A549 (cell line): ENCODE measurements at regions not wholly inside any gene's neighbourhood (a gene's known extent, or its start where the extent isn't known, plus 50 kb on each side); places are given as distances from the start of the nearest gene placed in this dataset.

Experiments used
- CEBPB ChIP-seq, 2 experiments: fragments of >200 bp in 1 of 2; sonication (Bioruptor Twin) in 1 of 2; formaldehyde crosslinking in 1 of 2; IDR thresholded peaks; 2 replicates each; pipeline ENCODE4 v1.6.1; 2012 to 2016
- CTCF ChIP-seq: fragments of >200 bp; sonication (Bioruptor Twin); formaldehyde crosslinking; IDR thresholded peaks from 3 replicates; pipeline ENCODE4 v1.5.1; 2016
- EHMT2 ChIP-seq: fragments of 200-600 bp; sonication (generic); IDR thresholded peaks from 2 replicates; pipeline ENCODE4 v1.6.1; 2016; ENCODE audit warnings: antibody characterized with exemption, low read depth, mild to moderate bottlenecking, moderate library complexity
- ESRRA ChIP-seq: fragments of 150-350 bp; IDR thresholded peaks from 2 replicates; pipeline ENCODE4 v1.6.1; 2014; ENCODE audit warnings: mild to moderate bottlenecking, low read length, borderline replicate concordance
- HDAC2 ChIP-seq: fragments of 200-600 bp; sonication (generic); IDR thresholded peaks from 2 replicates; pipeline ENCODE4 v1.6.1; 2016
- PHF8 ChIP-seq: fragments of 200-600 bp; sonication (generic); IDR thresholded peaks from 2 replicates; pipeline ENCODE4 v1.6.1; 2016; ENCODE audit warnings: low read depth, mild to moderate bottlenecking, antibody characterized with exemption, moderate library complexity, borderline replicate concordance
- POLR2A ChIP-seq: IDR thresholded peaks from 2 replicates; pipeline ENCODE4 v1.6.1; 2012; ENCODE audit warnings: mild to moderate bottlenecking, low read length
- SREBF2 ChIP-seq: fragments of 450-650 bp; IDR thresholded peaks from 2 replicates; pipeline ENCODE4 v1.6.1; 2014; ENCODE audit warnings: mild to moderate bottlenecking, moderate library complexity

GRCh38 chr6:74587386-74587785 lies 618.5 kb downstream of the COL12A1 start:
- TF ChIP-seq CTCF (no peak), HDAC2 (no peak), PHF8 (no peak), ESRRA (no peak), EHMT2 (no peak), SREBF2 (no peak), POLR2A (no peak), CEBPB (IDR thresholded peaks at IDR 0.05) (no peak)
